GM18867 (cell line): ENCODE measurements at regions not wholly inside any gene's neighbourhood (a gene's known extent, or its start where the extent isn't known, plus 50 kb on each side); places are given as distances from the start of the nearest gene placed in this dataset.

Experiments used
- ATAC-seq: cut with Tn5 transposase; IDR thresholded peaks from one replicate; pipeline ENCODE4 v1.9.1; 2021; ENCODE audit warnings: mild to moderate bottlenecking, moderate library complexity; ENCODE audit not compliant: unreplicated experiment

DNA sequence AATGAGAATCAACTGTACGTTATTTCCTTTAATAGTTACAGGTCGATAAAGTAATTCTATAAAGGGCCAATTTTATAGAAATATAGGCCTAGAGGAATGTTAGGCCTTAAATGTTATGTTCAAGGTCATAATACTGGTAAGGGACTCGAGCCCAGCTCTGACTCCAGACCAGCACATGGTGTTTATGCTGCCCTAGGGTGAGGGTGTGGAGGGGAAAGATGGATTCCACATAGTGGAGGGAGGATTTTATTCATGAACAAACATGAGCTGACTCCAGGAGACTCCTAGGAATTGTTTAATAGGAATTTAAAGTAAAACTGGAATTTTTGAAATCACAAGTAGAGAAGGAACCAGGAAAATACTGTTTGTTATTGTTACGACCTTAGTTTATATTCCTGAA is 139.9 kb downstream of the LACC1 start:
- no peak for ATAC-seq

DNA sequence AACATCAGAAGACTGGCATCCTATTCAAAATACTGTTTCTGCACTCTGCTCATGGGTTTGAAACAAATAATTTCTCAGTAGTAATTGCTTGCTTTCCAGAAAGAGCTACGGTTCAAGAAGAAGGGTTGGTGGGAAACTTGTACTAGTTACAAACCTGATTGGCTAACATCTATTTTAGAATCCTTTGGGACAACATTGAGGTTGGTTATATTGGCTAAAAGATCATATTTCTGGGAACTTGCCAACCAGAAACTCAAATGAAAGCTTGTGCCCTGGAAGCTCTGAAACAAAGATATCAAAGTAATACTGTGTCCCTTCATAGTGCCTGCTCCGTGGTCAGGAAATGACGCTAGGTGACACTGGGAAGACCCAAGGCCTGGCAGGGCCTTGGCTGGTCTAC is 141.7 kb downstream of the LACC1 start:
- no peak for ATAC-seq

DNA sequence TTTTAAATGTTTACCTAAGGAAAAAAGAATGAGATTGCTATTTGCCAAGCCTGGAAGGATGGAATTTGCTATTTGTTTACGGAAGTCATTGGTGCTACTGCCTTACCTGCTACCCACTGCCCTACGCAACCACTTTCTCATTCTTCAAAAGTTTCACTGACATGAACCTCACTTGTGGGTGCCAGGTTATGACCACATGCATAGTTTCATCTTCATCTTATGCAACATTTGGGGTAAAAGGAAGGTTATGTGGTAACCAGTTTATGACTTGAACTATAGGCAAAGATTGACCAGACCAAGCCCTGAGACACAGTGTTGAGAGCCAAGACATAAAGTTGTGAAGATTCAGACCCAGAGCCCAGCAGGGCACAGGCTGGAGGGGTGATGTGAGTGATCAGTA is 142.5 kb downstream of the LACC1 start:
- no peak for ATAC-seq

DNA sequence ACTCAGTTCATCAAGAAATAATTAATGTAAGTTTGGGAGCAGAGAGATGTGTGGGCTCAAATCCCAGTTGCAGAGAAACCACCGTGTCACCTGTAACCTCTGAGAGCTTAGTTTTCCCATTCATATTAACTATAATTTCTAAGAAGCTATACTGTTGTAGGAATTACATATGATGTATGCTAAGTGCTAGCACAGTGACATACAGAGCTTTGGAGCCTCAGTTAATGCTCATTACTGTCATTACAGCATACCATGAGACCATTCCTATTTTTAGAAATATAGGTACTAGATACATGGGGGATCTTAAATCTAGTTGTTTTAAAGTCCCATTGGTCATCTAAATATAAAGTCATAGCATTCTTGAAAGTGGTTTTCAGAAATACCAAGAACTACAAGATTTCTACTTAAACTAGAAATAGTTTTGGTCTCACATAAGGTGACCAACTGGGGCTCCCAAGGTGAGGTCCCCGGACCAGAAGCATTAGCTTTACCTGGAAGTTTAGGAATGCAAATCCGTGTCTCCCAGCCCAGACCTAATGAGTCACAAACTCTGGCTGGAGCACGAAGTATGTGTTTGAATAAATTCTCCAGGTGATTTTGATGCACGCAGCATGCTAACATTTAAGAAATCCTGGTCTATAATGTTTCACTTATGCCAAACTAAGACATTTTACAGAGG is 144.6 kb downstream of the LACC1 start:
- ATAC-seq, result no peak

DNA sequence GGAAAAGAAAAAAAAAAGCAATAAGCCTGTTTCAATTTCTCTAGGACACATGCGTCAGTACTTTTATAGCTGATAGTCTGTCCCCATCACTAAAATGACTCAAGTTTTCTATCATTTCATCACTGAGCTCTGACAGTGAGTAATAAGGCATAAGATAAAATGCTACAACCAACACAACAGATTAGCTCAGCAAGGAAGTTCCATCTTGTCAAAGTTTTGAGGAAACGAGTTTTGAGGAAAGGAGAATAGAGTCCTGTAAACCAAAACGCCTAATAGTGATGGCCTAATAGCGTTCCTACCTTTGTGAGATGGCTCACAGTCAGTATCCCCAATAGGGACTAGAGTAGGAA is 145.1 kb downstream of the LACC1 start:
- ATAC-seq, result no peak

DNA sequence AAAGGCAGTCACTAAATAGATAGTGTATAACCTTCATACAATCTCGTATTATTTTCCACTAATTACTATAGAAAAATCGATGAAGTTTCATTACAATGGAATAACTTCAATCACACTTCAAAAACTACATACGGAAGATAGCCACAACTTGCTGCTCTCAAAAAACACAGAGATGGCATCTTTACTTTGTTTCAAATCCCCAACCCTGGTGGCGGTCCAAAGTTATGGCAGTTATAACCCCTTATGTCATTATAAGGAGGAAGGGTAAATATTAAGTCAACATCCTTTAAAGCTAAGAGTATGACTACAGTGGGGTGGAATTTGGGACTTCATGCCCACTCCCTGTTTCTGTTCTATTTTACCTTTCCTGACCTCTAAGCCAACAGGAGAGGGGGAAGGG is 146.5 kb downstream of the LACC1 start:
- ATAC-seq, result no peak

DNA sequence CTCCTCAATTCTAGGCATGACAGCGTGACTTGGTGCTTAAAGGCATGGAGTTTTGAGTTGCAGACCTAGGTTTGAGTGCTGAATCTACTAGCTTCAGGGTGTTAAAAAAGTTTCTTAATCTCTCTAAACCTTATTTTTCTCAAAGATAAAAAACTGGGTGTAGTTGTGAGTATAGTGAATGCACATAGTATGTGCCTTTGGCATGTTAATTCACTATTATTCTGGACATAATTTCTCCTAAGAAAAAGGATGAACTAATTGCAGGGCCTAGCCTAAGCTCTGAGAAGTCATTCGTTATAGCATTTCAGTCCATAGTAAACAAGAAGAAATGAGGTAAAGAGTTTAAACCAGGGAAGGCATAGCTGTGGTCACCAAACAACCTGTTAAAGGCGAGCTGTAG is 149.0 kb downstream of the LACC1 start:
- no peak for ATAC-seq

DNA sequence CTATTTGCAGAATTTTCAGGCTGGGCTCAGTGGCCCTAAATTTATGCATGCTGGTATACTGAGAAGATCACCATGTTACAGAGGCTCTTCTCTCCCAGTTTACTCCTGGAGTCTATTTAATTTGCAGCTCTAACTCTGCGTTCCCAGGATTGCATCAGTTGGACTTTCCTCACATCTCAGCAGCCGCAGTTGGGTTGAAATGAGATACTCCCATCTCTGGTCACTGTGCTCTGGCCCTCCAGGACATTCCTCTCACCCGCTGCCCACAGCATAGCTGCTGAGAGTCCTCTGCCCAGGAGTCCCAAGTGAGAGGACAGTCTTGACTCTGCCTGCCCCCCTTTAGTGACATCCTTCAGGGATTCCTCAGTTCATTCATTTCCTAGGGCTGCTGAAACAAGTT is 150.9 kb downstream of the LACC1 start:
- ATAC-seq, result no peak

DNA sequence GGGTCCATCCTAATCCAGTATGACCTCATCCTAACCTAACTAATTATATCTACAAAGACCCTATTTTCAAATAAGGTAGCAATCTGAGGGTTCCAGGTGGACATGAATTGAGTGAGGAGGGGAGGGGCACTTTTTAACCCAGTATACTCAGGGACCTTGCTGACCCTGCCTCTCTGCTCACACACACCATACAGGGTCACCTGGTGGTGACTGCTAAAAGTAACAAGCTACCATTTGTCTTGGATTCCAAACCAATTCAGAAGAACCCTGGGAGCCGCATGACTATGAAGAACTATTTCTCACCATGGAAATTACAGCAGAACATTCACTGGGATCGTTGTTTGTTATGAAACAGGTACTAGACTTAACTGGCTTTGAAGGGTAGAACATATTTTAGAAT is 151.9 kb downstream of the LACC1 start:
- ATAC-seq, result no peak

DNA sequence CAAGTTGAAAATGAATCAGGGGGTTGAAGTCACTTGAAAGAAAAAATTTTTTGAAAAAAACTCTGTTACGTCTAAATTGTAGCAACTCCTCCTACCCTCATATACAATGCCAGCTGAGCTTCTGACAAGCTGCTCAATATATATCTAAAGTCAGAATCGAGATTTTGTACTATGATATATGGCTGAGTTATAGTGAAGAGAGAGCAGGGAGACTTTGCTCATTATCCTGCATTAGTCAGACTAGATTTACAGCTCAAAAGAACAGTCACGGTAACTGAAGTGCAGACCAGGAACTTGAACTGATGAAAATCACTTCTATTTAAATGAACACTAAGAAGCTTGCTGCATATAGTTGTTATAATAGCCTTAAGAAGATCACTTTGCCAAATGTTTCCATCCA is 153.1 kb downstream of the LACC1 start:
- no peak for ATAC-seq

DNA sequence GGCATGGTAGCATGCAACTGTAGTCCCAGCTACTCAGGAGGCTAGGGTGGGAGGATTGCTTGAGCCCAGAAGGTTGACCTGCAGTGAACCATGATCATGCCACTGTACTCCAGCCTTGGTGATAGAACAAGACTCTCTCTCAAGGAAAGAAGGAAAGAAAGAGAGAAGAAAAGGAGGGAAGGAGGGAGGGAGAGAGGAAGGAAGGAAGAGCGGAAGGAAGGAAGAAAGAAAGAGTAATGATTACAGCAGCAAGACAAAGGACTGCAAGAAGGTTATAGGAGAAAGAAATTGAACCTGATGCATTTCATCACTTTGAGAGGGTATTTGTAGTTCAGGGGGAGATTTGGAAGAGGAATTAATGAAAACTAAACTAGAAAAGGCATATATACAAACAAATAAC is 155.7 kb downstream of the LACC1 start:
- ATAC-seq, result no peak

DNA sequence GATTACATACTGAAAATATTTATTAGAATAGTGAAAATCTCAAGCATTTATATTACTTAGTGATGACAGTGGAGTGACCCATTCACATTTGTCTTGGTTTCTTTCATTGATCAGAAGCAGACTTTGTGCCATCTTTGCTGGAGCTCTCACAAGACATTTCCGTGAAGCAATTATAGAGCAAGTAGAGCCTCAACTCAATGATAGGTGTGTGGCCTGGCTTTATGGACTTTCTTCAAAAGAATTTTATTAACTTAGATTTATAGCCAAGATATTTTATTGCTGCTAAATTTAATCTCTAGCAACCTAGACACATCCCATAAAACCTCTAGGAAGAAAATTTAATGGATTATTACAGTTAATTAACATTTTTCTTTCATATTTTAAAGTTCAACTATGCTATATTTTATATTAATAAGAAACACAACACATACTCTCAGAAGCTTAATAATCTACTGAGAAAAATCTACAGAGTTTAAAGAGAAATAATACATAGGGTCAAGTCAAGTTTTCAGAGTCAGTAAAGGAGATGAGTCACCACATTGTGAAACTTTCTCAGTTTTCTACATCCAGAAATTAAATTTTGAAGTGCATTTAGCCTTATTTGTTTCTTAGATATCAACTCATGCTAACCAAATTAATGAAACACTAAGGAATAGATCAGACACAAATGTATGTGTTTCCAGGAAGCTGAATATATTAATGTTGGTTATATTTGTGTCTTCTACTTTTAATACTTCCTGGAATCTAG is 160.5 kb downstream of the LACC1 start:
- ATAC-seq, result no peak

DNA sequence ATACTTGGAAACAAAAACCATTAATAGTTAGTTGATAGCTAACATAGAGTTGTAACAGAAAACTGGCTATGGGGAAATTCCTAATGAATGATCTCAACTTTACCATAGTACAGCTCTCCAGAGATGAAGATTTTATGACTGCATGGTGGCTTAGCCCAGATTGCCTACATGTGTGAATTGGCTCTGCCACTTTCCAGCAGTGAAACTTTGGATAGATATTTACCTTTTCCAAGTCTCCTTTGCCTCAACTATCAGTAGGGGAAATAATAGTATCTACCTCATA is 161.1 kb downstream of the LACC1 start:
- ATAC-seq, result no peak

DNA sequence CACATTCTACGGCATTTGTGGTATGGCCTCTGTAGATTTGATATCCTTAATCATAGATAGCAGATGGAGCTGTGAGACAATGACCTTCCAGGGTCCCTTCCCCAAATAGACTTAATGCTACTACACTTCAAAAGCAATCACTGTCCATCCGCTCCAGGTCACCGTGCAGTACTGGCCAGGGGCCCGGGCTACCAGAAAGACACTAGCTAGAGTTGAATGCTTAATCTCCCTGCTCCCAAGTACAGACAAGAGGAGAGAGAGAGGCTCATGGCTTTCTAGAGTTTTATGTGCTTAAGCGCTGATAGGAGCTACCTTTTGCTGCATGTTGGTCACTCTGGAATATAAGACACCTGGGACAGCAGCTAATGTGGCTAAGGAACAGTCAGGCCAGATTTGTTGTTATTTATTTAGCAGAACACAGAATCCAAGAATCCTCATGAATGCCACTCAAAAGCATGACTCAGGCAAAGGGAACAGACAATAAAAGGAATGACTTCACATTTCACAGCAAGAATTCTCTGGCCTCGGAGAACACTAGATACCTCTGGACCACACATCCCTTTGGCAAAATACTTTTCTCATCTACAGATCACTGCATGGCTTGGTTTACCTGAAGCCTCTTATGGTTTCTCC is 165.0 kb downstream of the LACC1 start:
- no peak for ATAC-seq

DNA sequence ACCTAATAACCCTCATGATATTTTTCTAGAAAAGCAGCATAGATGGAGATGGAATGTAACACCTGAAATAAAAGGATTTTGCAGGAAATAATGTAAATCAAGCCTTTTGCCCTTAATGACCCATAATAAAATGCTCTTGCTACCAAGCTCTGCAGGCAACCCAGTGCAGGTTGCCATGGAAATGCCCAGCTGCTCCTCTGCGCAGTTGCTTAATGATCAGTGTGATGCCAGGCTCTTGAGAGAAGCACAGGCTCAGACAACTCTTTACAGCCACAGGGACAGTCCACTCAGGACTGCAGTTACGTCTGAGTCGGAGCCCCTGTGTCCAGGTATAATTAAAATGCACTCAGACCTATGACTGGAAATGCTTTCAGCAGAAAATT is 165.5 kb downstream of the LACC1 start:
- ATAC-seq, result no peak

DNA sequence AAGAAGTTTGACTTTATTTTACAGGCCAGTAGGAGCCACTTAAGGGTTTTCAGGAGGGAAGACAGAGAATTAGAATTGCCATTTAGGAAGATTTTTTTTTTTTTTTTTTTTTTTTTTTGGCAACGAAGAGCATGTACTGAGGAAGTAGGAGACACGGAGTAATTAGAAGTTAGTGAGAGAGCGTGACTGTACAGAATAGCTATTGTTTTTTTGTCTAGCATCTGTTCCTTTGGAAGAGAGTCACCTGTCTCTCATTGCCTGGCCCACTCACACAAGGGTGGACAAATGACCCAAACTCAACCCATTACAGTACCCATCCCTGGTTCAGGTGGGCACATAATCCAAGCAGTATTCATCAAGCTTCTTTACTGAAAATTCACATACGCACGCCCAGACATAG is 166.7 kb downstream of the LACC1 start:
- ATAC-seq, result no peak

DNA sequence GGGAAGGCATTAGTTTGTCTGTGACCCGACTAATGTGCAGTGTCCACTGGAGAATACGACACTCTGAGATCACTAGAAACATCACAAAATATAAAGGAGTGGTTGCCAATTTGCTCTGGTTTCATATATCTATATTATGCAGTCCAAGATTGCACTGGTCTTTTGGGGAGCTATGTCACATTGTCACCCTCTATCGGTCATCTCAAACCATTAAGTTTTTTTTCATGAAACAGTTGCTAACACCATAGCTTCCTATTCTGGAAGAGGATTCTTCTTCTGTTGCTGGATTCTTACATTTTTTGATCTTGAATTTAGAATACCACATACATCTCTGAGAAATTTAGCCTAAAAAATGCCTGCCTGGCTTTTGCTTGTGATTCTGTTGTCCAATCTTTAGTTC is 168.6 kb downstream of the LACC1 start:
- no peak for ATAC-seq

DNA sequence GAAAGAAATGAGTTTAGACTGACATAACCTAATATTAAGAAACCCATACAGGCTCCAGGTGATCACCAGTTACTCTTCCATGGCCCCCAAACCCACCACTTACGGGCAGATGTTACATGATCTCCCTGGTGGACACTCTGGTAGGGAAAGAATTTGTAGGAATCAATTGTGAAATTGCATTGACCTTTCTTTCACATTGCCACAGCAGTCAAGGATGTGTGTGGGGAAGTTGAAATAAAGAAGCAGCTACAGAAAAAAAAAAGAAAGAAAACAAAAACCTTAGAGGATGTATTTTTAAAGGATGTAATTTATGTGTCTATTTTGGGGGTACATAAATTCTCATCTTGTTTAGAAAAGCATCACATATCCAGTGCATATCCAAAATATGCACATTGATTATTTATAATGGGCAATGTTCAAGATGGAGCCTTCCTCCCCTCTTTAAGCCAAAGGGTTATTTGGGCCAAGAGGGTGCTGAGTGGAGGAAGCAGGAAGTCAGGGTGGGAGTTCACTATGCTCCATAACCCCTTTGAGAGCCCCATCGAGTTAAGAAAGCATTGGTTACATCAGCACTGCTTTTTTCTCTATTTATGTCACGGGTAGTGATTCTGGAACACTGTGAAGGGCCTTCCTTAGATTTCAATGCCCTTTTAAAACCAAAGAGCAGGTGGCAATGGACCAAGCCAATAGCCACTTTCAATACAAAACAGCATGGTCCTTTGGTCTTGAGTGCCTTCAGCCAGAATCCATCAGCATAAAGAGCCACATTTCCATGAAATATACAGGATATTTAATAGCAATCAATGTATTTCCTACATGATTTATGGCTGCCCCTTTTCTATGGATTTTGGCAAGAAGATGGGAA is 169.6 kb downstream of the LACC1 start:
- ATAC-seq, result no peak

DNA sequence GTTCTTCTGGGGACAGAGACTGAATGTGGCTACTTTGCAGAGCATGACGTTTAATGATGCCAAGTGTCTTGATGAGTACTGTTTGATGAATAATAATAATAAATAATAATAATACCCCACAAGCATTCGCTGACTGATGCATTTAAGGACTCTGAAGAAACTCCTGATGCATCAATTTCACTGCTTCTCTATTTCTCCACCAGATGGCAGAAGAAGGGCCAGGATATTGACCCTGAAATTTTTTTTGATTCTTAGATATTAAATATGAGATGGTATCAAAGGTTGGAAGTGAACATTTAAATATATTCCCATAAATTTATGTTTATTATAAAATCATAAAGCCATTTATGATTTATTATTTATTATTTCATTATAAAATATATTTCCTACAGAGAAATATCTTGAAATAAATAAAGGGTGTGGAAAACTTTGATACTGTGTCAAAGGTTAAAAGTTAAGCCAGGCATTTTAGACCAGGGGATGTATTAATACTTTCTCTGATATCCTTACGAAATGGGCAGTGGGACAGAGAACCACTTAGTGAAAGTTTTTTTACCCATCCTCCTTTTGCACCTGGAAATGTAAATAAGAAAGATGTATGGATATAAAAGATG is 170.9 kb downstream of the LACC1 start:
- no peak for ATAC-seq

DNA sequence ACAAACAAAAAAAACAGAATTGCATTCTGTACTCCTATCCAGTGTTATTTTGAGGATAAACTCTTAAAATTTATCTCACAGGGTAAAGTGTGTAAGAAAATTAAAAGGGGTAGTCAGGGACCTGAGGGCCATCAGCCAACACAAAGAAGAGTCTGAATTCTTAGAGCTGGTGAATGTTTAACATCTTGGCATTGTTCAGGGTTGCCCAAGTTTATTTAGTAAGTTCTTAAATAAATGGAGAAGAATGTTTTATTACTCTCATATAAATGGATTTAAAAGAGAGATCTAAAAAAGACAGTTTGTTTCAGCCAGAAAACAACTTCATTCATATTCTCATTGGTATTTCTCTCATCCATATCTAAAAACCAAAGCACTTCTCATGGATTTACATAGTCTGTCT is 171.7 kb downstream of the LACC1 start:
- ATAC-seq, result no peak

DNA sequence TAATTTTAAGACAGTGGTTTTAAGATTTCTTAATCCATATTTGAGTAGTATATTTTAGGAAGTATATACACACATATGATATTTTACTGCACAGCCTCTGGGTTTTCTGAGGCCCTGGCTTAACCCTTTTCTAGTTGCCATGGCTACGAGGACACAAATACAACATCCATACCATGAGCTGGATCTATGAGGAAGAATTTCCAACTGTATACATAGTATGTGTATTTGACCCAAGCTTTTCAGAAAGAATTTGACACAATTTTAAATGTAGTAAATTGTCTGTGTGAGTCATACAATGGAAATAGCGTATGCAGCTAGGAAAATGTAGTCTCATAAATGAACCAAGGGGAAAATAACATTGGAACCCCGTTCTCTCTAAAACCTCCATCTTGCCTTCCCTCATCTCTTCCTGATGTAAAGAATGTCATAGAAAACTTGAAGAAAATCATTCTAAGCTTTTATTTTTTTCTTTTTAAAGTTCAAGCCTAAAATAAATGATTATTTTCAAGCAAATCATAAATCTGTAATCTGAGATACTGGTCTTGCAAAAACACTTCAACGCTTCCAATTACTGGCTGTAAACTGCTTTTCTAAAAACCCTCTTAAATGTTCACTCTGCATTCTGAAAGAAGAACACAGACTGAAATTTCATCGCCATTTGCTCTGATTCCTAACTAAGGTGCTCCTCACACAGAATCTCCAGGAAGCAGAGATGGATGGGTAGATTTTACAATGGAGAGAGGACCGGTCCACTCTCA is 172.4 kb downstream of the LACC1 start:
- no peak for ATAC-seq
